Pancreas (tissue), 10 donors: ENCODE measurements at regions not wholly inside any gene's neighbourhood (a gene's known extent, or its start where the extent isn't known, plus 50 kb on each side); places are given as distances from the start of the nearest gene placed in this dataset.

Source experiments
- ATAC-seq, 4 donors: fragments of 200-7000 bp; cut with Tn5 transposase; one replicate each; pipeline versions ENCODE4 v1.8.0 to v1.9.1; 2020; ENCODE audit warnings: mild to moderate bottlenecking in 4 of 4, moderate library complexity in 4 of 4
- DNase-seq, 6 donors: peaks; one replicate each; pipeline ENCODE4 v3.0.0-alpha.2; 2020
- FAIRE-seq: peaks from 2 replicates; lab custom pipeline; 2012; peaks lifted over from hg19 to GRCh38; lab: Jason Lieb, UNC
- H3K27ac ChIP-seq, 4 donors: fragments of 200-600 bp; sonication (generic); 1 replicate in 3 of 4; 2 replicates in 1 of 4; pipeline versions ENCODE4 v1.5.0 to v1.8.0; 2020
- H3K27me3 ChIP-seq, 4 donors: fragments of 200-600 bp; one replicate each; pipeline ENCODE4 v1.8.0; 2021
- H3K36me3 ChIP-seq, 3 donors: fragments of 200-600 bp; sonication (generic) in 1 of 3; one replicate each; pipeline versions ENCODE4 v1.5.0 to v1.8.0; 2020 to 2021
- H3K4me1 ChIP-seq, 3 donors: fragments of 200-600 bp; one replicate each; pipeline ENCODE4 v1.8.0; 2021
- H3K4me3 ChIP-seq, 4 donors: fragments of 200-600 bp; sonication (generic) in 2 of 4; one replicate each; pipeline versions ENCODE4 v1.5.0 to v1.8.0; 2020 to 2021
- H3K9me3 ChIP-seq, 4 donors: fragments of 200-600 bp; one replicate each; pipeline ENCODE4 v1.8.0; 2021
- CTCF ChIP-seq, 4 donors: fragments of 200-600 bp; sonication (generic) in 3 of 4; IDR thresholded peaks; one replicate each; pipeline versions ENCODE4 v1.5.0 to v1.8.0; 2021; ENCODE audit warnings: antibody characterized with exemption in 4 of 4
- WGBS, 2 donors: extraction: QIAGEN DNeasy Blood & Tissue Kit; methylation state at CpG; one replicate each; pipeline ENCODE4 v1.1.7; 2013; 5-methylcytosine and 5-hydroxymethylcytosine counted together
- intact Hi-C, 3 donors: fragments of 100-400 bp; cut with DNase I; formaldehyde crosslinking; loops; one replicate each; pipeline versions ENCODE4 v1.11.1 to v1.14.2; 2022
- donor health status: healthy with polysubstance abuse.
- donor health status: DM: no; HTN: no; CAD: no; lungs with moderate emphysema.
- donor health status: DM: no; HTN: no; CAD: no.
- donor health status: control.
- donor health status: control.
- donor health status: Bipolar disorder and iron deficiency.
- donor health status: DM: yes; HTN: yes; CAD: no.
- donor health status: DM: no; HTN: no; CAD: no.
- donor health status: DM: no; HTN: no; CAD: no.
- donor health status: DM: yes; HTN: yes; CAD: no.

- Histone ChIP-seq H3K27me3 (no peaks in the 10 kb centered on the region), H3K27ac (no peak overlapping the region), H3K4me1 (no peaks in the 10 kb centered on the region), H3K9me3 (no peaks in the 10 kb centered on the region), H3K4me3 (no peak overlapping the region), H3K36me3 (no peaks in the 10 kb centered on the region)
- no peak for TF ChIP-seq CTCF (IDR thresholded peaks at IDR 0.05)
- intact Hi-C loops = no loop called here
- no peak for DNase-seq
- WGBS, 2 donors = 67 to 79% methylated on average over 1 of the region's 1 CpG
- FAIRE-seq = no peak
- ATAC-seq = no peak
These were observed 675.1 kb upstream of the PCDH15 start for GRCh38 chr10:55476129-55476528.

GRCh38 chr10:55474258-55474657 is 673.2 kb upstream of the PCDH15 start:
- intact Hi-C loops = no loop called here
- DNase-seq (no peak), FAIRE-seq (no peak), ATAC-seq (no peak)
- Histone ChIP-seq H3K27ac (no peak overlapping the region), H3K36me3 (no peaks in the 10 kb centered on the region), H3K27me3 (no peaks in the 10 kb centered on the region), H3K4me1 (no peaks in the 10 kb centered on the region), H3K4me3 (no peak overlapping the region), H3K9me3 (no peaks in the 10 kb centered on the region)
- no peak for TF ChIP-seq CTCF (IDR thresholded peaks at IDR 0.05)

- Histone ChIP-seq H3K27me3 (no peaks in the 10 kb centered on the region), H3K27ac (no peak overlapping the region), H3K4me3 (no peak overlapping the region), H3K9me3 (peaks cover 0 to 2% (median 0%) of the 10 kb centered on the region in 4 donors), H3K36me3 (no peaks in the 10 kb centered on the region), H3K4me1 (no peaks in the 10 kb centered on the region)
- ATAC-seq = no peak
- intact Hi-C loops = no loop called here
- WGBS, 2 donors = 51 to 70% methylated on average over 1 of the region's 1 CpG
- TF ChIP-seq CTCF (IDR thresholded peaks at IDR 0.05) = no peak
- DNase-seq = no peak
- FAIRE-seq = no peak
These were observed 669.8 kb upstream of the PCDH15 start for GRCh38 chr10:55470840-55471239.

GRCh38 chr10:55466806-55467504 is 665.9 kb upstream of the PCDH15 start:
- Histone ChIP-seq H3K27ac (no peak overlapping the region), H3K9me3 (peaks cover 0 to 2% (median 0%) of the 10 kb centered on the region in 4 donors), H3K4me3 (no peak overlapping the region), H3K36me3 (no peaks in the 10 kb centered on the region), H3K4me1 (no peaks in the 10 kb centered on the region), H3K27me3 (no peaks in the 10 kb centered on the region)
- TF ChIP-seq CTCF (IDR thresholded peaks at IDR 0.05) = no peak
- 50 to 52% methylated on average over 2 of the region's 2 CpGs for WGBS, 2 donors
- FAIRE-seq = no peak
- intact Hi-C loops = no loop called here
- DNase-seq = no peak
- no peak for ATAC-seq

GRCh38 chr10:55464083-55464482 is 663.1 kb upstream of the PCDH15 start:
- FAIRE-seq = no peak
- Histone ChIP-seq H3K4me1 (no peaks in the 10 kb centered on the region), H3K9me3 (peaks cover 0 to 2% (median 0%) of the 10 kb centered on the region in 4 donors), H3K4me3 (no peak overlapping the region), H3K27me3 (no peaks in the 10 kb centered on the region), H3K27ac (no peak overlapping the region), H3K36me3 (no peaks in the 10 kb centered on the region)
- WGBS, 2 donors = 65 to 75% methylated on average over 4 of the region's 4 CpGs
- no peak for ATAC-seq
- no peak for DNase-seq
- intact Hi-C loops = no loop called here
- no peak for TF ChIP-seq CTCF (IDR thresholded peaks at IDR 0.05)
